Heart left ventricle (tissue), 13 donors: ENCODE measurements at regions not wholly inside any gene's neighbourhood (a gene's known extent, or its start where the extent isn't known, plus 50 kb on each side); places are given as distances from the start of the nearest gene placed in this dataset.

Experiments
- POLR2A ChIP-seq, 2 donors: fragments of 450-650 bp; IDR thresholded peaks; one replicate each; pipeline ENCODE4 v1.6.1; 2017; ENCODE audit warnings: antibody characterized with exemption in 2 of 2, mild to moderate bottlenecking in 2 of 2, moderate library complexity in 2 of 2
- TF ChIP-seq, protein P1 (sequence below), 12 donors: fragments of 200-600 bp; sonication (generic) in 4 of 12; IDR thresholded peaks; one replicate each; pipeline versions ENCODE4 v1.5.0 to v1.8.0; 2018 to 2022; ENCODE audit warnings: antibody characterized with exemption in 12 of 12, mild to moderate bottlenecking in 5 of 12
- donor health status: ischemic (EF 13 %, LVEDD 7.1; RV severe dilation, severe dysfunction).
- donor health status: DM: no; HTN: yes; CAD: no.
- donor health status: DM: no; HTN: no; CAD: no.
- donor health status: ischemic (EF 25% LVEDD 6.9; RV normal size, moderate dysfunction).
- donor health status: ischemic (EF 25% LVEDD 5.7; RV mildly dilated, moderate dysfunction).
- donor health status: ischemic (EF 35%, LVEDD 5.7; RV mildly dilated, moderate dysfunction).
- donor health status: nonischemic (EF 11% LVEDD 7.7; RV severe dilation, severe dysfunction).
- donor health status: DM: yes; HTN: yes; CAD: no.
- donor health status: PGD.
- donor health status: ischemic (EF 29% LVEDD 5.4; RV normal size, mild dysfunction).
- donor health status: nonischemic (EF 23%, LVEDD 6.1; RV moderate dilation, normal function).

DNA sequence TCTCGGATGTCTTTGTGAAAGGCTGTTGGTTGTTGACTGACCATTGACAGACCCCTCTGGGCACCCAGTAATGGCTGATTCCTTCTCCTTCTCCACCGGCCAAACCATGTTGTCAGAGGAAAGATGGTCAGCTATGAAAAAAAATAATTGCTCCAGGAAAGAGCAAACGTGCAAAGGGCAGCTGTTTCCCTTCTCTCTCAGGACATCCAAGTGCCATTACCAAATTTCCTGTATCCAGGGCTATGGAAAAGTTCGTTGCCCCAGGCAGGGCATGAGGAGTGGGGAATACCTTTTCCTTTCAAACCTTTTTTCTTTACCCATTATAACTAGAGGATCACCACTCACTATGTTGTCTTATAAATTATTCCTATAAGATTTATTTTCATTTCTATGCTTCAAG lies 321.5 kb upstream of the HNRNPA3 start:
- TF ChIP-seq, protein P1, sequence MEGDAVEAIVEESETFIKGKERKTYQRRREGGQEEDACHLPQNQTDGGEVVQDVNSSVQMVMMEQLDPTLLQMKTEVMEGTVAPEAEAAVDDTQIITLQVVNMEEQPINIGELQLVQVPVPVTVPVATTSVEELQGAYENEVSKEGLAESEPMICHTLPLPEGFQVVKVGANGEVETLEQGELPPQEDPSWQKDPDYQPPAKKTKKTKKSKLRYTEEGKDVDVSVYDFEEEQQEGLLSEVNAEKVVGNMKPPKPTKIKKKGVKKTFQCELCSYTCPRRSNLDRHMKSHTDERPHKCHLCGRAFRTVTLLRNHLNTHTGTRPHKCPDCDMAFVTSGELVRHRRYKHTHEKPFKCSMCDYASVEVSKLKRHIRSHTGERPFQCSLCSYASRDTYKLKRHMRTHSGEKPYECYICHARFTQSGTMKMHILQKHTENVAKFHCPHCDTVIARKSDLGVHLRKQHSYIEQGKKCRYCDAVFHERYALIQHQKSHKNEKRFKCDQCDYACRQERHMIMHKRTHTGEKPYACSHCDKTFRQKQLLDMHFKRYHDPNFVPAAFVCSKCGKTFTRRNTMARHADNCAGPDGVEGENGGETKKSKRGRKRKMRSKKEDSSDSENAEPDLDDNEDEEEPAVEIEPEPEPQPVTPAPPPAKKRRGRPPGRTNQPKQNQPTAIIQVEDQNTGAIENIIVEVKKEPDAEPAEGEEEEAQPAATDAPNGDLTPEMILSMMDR (IDR thresholded peaks at IDR 0.05) = no peak
- no peak for TF ChIP-seq POLR2A (IDR thresholded peaks at IDR 0.05)
